ENCODE measurements at regions not wholly inside any gene's neighbourhood (a gene's known extent, or its start where the extent isn't known, plus 50 kb on each side); places are given as distances from the start of the nearest gene placed in this dataset.

DNA sequence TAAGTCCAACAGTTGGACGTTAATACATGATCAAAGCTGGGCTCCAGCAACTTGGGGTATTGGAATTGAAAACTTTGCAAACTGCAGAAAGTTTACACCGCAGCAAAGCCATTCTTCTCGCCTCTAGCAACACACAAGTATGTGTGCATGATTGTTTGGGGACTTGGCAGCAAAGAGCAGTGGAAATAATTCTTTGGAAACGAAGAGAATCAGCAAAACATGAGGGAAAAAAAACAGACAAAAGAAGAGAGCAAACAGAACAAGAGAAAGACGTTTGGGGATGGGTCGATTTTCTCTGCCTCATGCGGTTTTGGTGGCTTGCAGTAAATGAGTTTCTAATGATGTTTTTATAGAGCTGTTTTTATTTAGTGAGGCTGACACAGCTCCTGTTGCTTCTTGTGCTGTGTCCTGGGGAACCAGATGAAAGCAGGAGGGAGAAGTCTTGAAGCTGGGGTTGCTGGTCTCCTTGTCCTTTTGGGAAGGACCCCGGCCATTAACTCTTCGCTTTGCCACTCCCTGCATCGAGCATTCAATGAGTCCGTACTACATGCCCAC is 502.9 kb downstream of the GRIN2A start:
- no peak overlapping the region for H3K4me3 ChIP-seq
- ATAC-seq, result no peak
- H3K4me1 ChIP-seq, result no peaks in the 10 kb centered on the region

DNA sequence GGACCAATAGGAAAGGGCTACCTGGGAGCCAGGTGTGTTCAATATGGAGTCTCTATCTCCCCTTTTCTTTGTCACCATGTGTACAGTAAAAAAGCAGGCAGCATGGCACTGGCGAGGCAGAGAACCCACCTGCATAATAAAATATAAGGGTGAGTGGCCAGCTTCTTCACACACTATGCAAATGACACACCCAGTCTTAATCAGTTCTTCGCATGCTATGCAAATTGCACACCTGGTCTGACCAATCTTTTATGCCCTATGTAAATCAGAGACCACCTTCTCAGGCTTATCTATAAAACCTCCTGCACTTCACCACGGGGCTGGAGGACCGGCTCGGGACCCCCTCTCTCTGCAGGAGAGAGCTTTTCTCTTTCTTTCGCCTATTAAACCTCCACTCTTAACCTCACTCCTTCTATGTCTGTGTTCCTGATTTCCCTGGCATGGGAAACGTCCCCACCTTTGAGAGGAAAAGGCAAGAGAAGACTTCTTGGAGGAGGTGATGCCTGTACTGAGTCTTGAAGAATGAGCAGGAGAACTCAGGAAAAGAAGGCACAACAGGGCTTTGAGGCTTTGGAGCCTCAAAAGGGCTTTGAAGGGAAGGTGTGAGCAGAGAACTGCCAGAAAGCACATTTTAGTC is 502.1 kb downstream of the GRIN2A start:
- H3K27ac ChIP-seq, result no peak overlapping the region
- no peak overlapping the region for H3K4me3 ChIP-seq
- ATAC-seq (no peak), DNase-seq (no peak)
- TF ChIP-seq POLR2A (IDR thresholded peaks at IDR 0.05), result no peak
- TF ChIP-seq, protein P1, sequence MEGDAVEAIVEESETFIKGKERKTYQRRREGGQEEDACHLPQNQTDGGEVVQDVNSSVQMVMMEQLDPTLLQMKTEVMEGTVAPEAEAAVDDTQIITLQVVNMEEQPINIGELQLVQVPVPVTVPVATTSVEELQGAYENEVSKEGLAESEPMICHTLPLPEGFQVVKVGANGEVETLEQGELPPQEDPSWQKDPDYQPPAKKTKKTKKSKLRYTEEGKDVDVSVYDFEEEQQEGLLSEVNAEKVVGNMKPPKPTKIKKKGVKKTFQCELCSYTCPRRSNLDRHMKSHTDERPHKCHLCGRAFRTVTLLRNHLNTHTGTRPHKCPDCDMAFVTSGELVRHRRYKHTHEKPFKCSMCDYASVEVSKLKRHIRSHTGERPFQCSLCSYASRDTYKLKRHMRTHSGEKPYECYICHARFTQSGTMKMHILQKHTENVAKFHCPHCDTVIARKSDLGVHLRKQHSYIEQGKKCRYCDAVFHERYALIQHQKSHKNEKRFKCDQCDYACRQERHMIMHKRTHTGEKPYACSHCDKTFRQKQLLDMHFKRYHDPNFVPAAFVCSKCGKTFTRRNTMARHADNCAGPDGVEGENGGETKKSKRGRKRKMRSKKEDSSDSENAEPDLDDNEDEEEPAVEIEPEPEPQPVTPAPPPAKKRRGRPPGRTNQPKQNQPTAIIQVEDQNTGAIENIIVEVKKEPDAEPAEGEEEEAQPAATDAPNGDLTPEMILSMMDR (IDR thresholded peaks at IDR 0.05), result no peak
- no peaks in the 10 kb centered on the region for H3K36me3 ChIP-seq (replicated peaks in 1 of 2; ENCODE audit: insufficient read depth in 1 of 2, low read depth in 2 of 2)
- H3K4me1 ChIP-seq, result no peaks in the 10 kb centered on the region
- WGBS, 2 donors, result 39 to 46% methylated on average over 7 of the region's 7 CpGs
- peaks cover 0 to 4% (median 0%) of the 10 kb centered on the region in 3 donors for H3K9me3 ChIP-seq
- intact Hi-C loops (cut with DNase I), result no loop called here
- no peaks in the 10 kb centered on the region for H3K27me3 ChIP-seq

More for the DNA sequence above, 502.9 kb downstream of the GRIN2A start:
- peaks cover 0 to 4% (median 0%) of the 10 kb centered on the region in 3 donors for H3K9me3 ChIP-seq
- intact Hi-C loops (cut with DNase I), result no loop called here
- no peak overlapping the region for H3K27ac ChIP-seq
- H3K36me3 ChIP-seq (replicated peaks in 1 of 2; ENCODE audit: insufficient read depth in 1 of 2, low read depth in 2 of 2), result no peaks in the 10 kb centered on the region
- DNase-seq, result no peak
- 30 to 39% methylated on average over 11 of the region's 11 CpGs for WGBS, 2 donors
- TF ChIP-seq, protein P1 (IDR thresholded peaks at IDR 0.05), result no peak
- TF ChIP-seq POLR2A (IDR thresholded peaks at IDR 0.05), result no peak
- no peaks in the 10 kb centered on the region for H3K27me3 ChIP-seq

DNA sequence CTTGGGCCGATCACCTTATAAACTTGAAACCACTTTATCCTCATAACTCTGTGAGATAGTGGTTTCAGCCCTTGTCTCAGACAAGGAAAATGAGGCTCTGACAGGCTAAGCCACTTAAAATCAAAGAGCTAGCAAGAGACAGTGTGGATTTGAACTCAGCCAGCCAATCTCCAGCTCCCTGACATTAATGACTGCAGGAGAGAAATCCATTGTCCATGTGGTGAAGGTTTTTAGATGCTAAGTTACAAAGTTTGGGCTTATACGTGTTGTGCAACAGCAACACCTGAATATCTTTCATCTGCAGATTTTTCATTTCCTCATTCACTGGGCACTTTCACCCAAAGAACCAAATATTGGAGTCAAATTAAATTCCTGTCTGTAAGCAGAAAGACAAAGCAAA is 501.3 kb downstream of the GRIN2A start:
- ATAC-seq (no peak), DNase-seq (no peak)
- Histone ChIP-seq H3K27ac (no peak overlapping the region), H3K9me3 (peaks cover 0 to 4% (median 0%) of the 10 kb centered on the region in 3 donors), H3K36me3 (replicated peaks in 1 of 2; ENCODE audit: insufficient read depth in 1 of 2, low read depth in 2 of 2) (no peaks in the 10 kb centered on the region), H3K4me3 (no peak overlapping the region), H3K4me1 (no peaks in the 10 kb centered on the region), H3K27me3 (no peaks in the 10 kb centered on the region)
- TF ChIP-seq POLR2A (IDR thresholded peaks at IDR 0.05), result no peak
- TF ChIP-seq, protein P1 (IDR thresholded peaks at IDR 0.05), result no peak
- WGBS, 2 donors, result 71 to 79% methylated on average over 2 of the region's 2 CpGs
- intact Hi-C loops (cut with DNase I), result no loop called here

DNA sequence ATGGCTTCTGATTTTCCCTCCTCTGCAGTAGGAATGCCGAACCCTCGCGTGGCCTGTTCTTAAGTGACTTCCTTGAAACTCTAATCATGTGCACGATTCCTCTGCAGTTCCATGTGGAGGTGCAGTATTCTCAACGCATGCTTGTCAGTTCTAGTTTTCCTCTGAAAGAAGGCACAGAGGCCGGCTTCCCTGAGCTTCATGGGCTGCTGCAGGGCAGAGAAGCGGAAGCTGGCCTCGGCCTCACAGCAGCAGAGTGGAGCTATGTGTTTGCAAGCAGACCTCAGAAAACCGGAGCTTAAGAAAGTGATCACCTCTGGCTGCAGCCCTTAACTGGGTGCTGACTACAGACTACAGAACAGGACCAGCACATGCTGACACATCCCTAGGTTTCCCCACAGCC is 500.7 kb downstream of the GRIN2A start:
- TF ChIP-seq POLR2A (IDR thresholded peaks at IDR 0.05), result no peak
- TF ChIP-seq, protein P1 (IDR thresholded peaks at IDR 0.05), result no peak
- H3K27ac ChIP-seq, result no peak overlapping the region
- H3K9me3 ChIP-seq, result peaks cover 0 to 4% (median 0%) of the 10 kb centered on the region in 3 donors
- H3K36me3 ChIP-seq (replicated peaks in 1 of 2; ENCODE audit: insufficient read depth in 1 of 2, low read depth in 2 of 2), result no peaks in the 10 kb centered on the region
- WGBS, 2 donors, result 79 to 86% methylated on average over 9 of the region's 9 CpGs
- H3K4me1 ChIP-seq, result no peaks in the 10 kb centered on the region
- no peaks in the 10 kb centered on the region for H3K27me3 ChIP-seq
- no peak overlapping the region for H3K4me3 ChIP-seq
- ATAC-seq (no peak), DNase-seq (no peak)
- intact Hi-C loops (cut with DNase I), result no loop called here

DNA sequence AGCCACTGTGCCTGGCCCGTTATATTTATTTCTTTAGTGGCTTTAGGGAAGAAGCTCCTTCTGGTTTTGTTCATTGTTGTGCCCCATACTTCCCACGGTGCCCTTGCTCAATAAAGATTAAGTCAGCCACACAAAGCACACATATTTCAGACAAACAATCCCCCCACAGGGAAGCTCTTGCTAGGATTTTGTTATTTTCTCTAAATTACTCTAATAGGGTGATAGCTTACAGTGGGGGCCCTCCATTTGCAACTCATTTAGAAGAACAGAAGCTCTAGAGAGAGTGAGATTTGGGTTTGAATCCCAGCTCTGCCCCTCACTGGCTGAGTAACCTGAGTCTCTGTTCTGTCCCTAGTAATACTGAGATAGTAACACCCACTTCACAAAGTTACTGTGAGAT is 499.9 kb downstream of the GRIN2A start:
- Histone ChIP-seq H3K36me3 (replicated peaks in 1 of 2; ENCODE audit: insufficient read depth in 1 of 2, low read depth in 2 of 2) (no peaks in the 10 kb centered on the region), H3K4me1 (no peaks in the 10 kb centered on the region), H3K4me3 (no peak overlapping the region), H3K9me3 (peaks cover 0 to 4% (median 0%) of the 10 kb centered on the region in 3 donors), H3K27me3 (no peaks in the 10 kb centered on the region), H3K27ac (no peak overlapping the region)
- WGBS, 2 donors, result 64 to 71% methylated on average over 2 of the region's 2 CpGs
- intact Hi-C loops (cut with DNase I), result no loop called here
- ATAC-seq, result no peak
- no peak for TF ChIP-seq POLR2A (IDR thresholded peaks at IDR 0.05)
- TF ChIP-seq, protein P1 (IDR thresholded peaks at IDR 0.05), result no peak
- DNase-seq, result no peak

Measured in body of pancreas (tissue), 4 donors.